Cardiac muscle cell (in vitro differentiated cells and primary cell): ENCODE measurements at regions not wholly inside any gene's neighbourhood (a gene's known extent, or its start where the extent isn't known, plus 50 kb on each side); places are given as distances from the start of the nearest gene placed in this dataset.
A peak's percentile ranks its signal among the peaks of the same experiment; 100 is the strongest.

Experiments used
- DNase-seq, 2 donors: peaks; one replicate each; pipeline versions ENCODE4 v3.0.0 to v3.0.0-alpha.2; 2010 to 2017; ENCODE audit warnings: low read depth in 1 of 2, low spot score in 1 of 2
- H3K27ac ChIP-seq: fragments of 200-600 bp; sonication (generic); 2 replicates; pipeline ENCODE4 v1.5.1; 2016
- H3K27me3 ChIP-seq: fragments of 200-600 bp; sonication (generic); 2 replicates; pipeline ENCODE4 v1.6.0; 2016; ENCODE audit warnings: control low read depth
- H3K36me3 ChIP-seq: fragments of 200-600 bp; sonication (generic); 2 replicates; pipeline ENCODE4 v1.5.1; 2016; ENCODE audit warnings: control low read depth
- H3K4me1 ChIP-seq: fragments of 200-600 bp; sonication (generic); 2 replicates; pipeline ENCODE4 v1.8.1; 2017; ENCODE audit warnings: low read depth, mild to moderate bottlenecking, mixed run types
- H3K4me3 ChIP-seq: fragments of 200-600 bp; sonication (generic); 2 replicates; pipeline ENCODE4 v1.5.1; 2016; ENCODE audit warnings: mild to moderate bottlenecking
- H3K9me3 ChIP-seq: fragments of 200-600 bp; sonication (generic); 2 replicates; pipeline ENCODE4 v1.5.1; 2017; ENCODE audit warnings: low read depth, mild to moderate bottlenecking, control low read depth
- CTCF ChIP-seq: IDR thresholded peaks from 2 replicates; pipeline ENCODE4 v1.5.1; 2012; ENCODE audit warnings: low read depth, mild to moderate bottlenecking, low read length

- H3K4me3 ChIP-seq: no peak overlapping the region
- no peaks in the 10 kb centered on the region for H3K9me3 ChIP-seq
- H3K4me1 ChIP-seq: peaks cover 14% of the 10 kb centered on the region
- TF ChIP-seq CTCF: no peak
- H3K36me3 ChIP-seq: no peaks in the 10 kb centered on the region
- no peak overlapping the region for H3K27ac ChIP-seq
- no peaks in the 10 kb centered on the region for H3K27me3 ChIP-seq
- no peak for DNase-seq
Measured at GRCh38 chr2:207286106-207286505, 120.4 kb upstream of the KLF7 start.

DNA sequence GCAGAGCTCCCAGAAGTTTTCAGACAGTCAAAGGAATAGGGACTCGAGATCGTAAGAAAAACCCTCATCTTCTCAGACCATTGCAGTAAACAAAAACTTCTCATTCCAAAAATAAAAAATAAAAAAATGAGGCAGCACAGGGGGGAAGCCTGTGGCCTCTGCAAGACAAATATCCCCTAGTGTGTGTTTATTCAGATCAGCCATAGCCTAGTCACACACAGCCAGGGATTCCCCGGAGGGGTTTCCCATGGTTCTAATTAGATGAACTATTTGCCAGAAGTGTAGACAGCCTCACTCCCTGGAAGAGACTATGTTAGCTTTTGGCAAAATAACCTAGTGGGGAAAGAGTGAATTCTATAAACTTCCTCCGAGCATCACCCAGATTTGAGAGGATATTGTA lies 122.9 kb upstream of the KLF7 start:
- no peaks in the 10 kb centered on the region for H3K9me3 ChIP-seq
- no peak overlapping the region for H3K4me3 ChIP-seq
- no peak for DNase-seq
- H3K36me3 ChIP-seq: no peaks in the 10 kb centered on the region
- H3K4me1 ChIP-seq: peaks cover 11% of the 10 kb centered on the region
- no peaks in the 10 kb centered on the region for H3K27me3 ChIP-seq
- TF ChIP-seq CTCF: no peak
- no peak overlapping the region for H3K27ac ChIP-seq

GRCh38 chr2:207289295-207290018 lies 123.7 kb upstream of the KLF7 start:
- no peak overlapping the region for H3K27ac ChIP-seq
- DNase-seq: peak in 1 of 2 donors; percentile 32
- H3K27me3 ChIP-seq: no peaks in the 10 kb centered on the region

DNA sequence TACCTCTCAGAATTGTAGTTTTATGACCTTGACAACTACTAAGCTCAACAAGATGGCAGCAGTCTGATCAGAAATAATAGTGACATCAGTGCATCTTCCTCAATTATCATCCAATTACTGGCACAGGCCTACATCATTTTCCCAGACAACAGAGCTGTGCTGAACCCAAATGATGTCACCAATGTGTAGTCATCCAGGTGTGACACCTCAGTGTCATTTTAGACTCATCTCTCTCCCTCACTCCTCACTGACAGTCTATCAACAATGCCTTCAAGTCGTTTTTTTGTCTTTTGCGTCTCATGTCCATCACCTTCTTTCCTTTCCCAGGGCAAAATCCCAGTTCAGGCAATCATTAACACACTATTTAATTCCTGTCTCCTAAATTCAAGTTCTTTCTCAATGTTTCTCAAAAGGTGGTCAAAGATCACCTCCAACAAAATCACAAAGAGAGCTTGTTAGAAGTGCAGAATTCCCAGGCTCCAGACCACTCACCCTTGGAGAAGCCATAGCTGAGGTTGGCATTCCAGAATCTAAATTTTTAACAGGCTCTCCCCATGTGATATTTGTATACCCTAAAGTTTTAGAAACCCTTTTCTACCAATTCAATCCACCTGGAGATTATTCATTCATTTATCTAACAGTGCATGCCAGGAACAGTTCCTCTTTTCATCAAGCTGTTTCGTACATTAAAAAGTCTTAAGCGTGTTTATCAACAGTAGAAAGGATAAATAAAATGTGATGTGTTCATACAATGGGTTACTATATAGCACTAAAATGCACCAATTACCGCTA lies 125.3 kb upstream of the KLF7 start:
- Histone ChIP-seq H3K36me3 (no peaks in the 10 kb centered on the region), H3K9me3 (no peaks in the 10 kb centered on the region), H3K27me3 (no peaks in the 10 kb centered on the region), H3K4me3 (no peak overlapping the region), H3K27ac (no peak overlapping the region), H3K4me1 (peaks cover 1% of the 10 kb centered on the region)
- DNase-seq: no peak
- TF ChIP-seq CTCF: no peak

More at GRCh38 chr2:207289295-207290018, 123.7 kb upstream of the KLF7 start:
- Histone ChIP-seq H3K4me1 (peaks cover 5% of the 10 kb centered on the region), H3K4me3 (no peak overlapping the region), H3K9me3 (no peaks in the 10 kb centered on the region), H3K36me3 (no peaks in the 10 kb centered on the region)
- no peak for TF ChIP-seq CTCF

DNA sequence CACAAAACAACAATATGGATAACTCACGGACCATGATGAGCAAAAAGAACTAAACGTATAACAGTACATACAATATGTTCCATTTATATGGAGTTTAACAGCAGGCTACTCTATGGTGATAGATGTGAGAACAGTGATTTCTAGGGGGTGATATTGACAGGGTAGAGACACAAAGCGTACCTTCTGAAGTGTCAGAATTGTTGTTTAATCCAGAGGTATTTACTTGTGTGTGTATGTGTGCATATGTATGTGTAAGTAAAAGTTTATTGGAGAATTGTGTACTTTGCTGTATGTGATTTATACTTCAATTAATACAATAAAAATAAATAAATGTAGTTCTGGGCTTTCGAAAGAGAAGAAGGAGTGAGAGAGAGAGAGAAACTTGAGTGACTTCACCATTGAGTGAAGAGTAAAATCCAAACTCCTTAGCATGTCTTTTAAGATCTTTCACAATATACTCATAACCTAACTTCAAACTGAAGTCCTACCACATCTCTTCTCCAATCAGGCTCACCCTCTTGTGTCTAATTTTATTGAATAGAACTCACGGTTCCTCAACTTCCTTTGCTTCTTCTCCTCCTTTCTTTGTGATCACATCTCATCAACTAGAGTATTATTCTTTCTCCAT lies 126.0 kb upstream of the KLF7 start:
- Histone ChIP-seq H3K9me3 (no peaks in the 10 kb centered on the region), H3K36me3 (no peaks in the 10 kb centered on the region), H3K27ac (no peak overlapping the region), H3K27me3 (no peaks in the 10 kb centered on the region), H3K4me3 (no peak overlapping the region), H3K4me1 (peaks cover 8% of the 10 kb centered on the region)
- DNase-seq: no peak
- no peak for TF ChIP-seq CTCF
